Keratinocyte (primary cell): ENCODE measurements at regions not wholly inside any gene's neighbourhood (a gene's known extent, or its start where the extent isn't known, plus 50 kb on each side); places are given as distances from the start of the nearest gene placed in this dataset.

Source experiments
- DNase-seq: peaks from one replicate; pipeline ENCODE4 v3.0.0-alpha.2; 2011; ENCODE audit warnings: low read depth, missing footprints, low spot score
- FAIRE-seq: peaks from 2 replicates; lab custom pipeline; 2011; peaks lifted over from hg19 to GRCh38; lab: Jason Lieb, UNC
- H2AFZ ChIP-seq: 2 replicates; pipeline ENCODE4 v1.6.0; 2012; ENCODE audit warnings: low read length, control low read depth, inconsistent platforms; ENCODE audit not compliant: control insufficient read depth
- H3K27ac ChIP-seq: 2 replicates; pipeline ENCODE4 v1.5.1; 2011; ENCODE audit warnings: low read length; ENCODE audit not compliant: control insufficient read depth, insufficient read depth
- H3K27me3 ChIP-seq: 3 replicates; pipeline ENCODE4 v1.6.0; 2011; ENCODE audit warnings: low read length; ENCODE audit not compliant: control insufficient read depth, insufficient read depth; ENCODE audit errors: extremely low read depth
- H3K36me3 ChIP-seq, 2 experiments: 2 replicates in 1 of 2; 3 replicates in 1 of 2; pipeline ENCODE4 v1.5.1; 2011; ENCODE audit warnings: low read length in 2 of 2, mild to moderate bottlenecking in 1 of 2; ENCODE audit not compliant: control insufficient read depth in 2 of 2, insufficient read depth in 2 of 2; ENCODE audit errors: extremely low read depth in 1 of 2
- H3K4me1 ChIP-seq: 3 replicates; pipeline ENCODE4 v1.5.1; 2011; ENCODE audit warnings: low read length; ENCODE audit not compliant: control insufficient read depth, insufficient read depth; ENCODE audit errors: extremely low read depth
- H3K4me2 ChIP-seq: 3 replicates; pipeline ENCODE4 v1.6.0; 2011; ENCODE audit warnings: low read depth, low read length; ENCODE audit not compliant: control insufficient read depth, insufficient read depth; ENCODE audit errors: extremely low read depth
- H3K4me3 ChIP-seq, 3 experiments: fragments of 200-600 bp in 1 of 3; sonication (generic) in 1 of 3; 2 replicates in 2 of 3; 3 replicates in 1 of 3; pipeline ENCODE4 v1.5.1; 2011 to 2016; ENCODE audit warnings: low read length in 3 of 3, mild to moderate bottlenecking in 3 of 3, control low read depth in 2 of 3, inconsistent platforms in 1 of 3, low read depth in 1 of 3, mixed read lengths in 1 of 3, mixed run types in 1 of 3, moderate library complexity in 1 of 3; ENCODE audit not compliant: control insufficient read depth in 2 of 3, insufficient read depth in 2 of 3; ENCODE audit errors: extremely low read depth in 1 of 3
- H3K79me2 ChIP-seq: 2 replicates; pipeline ENCODE4 v1.6.0; 2012; ENCODE audit warnings: low read length; ENCODE audit not compliant: control insufficient read depth, insufficient read depth
- H3K9ac ChIP-seq: 3 replicates; pipeline ENCODE4 v1.6.0; 2011; ENCODE audit warnings: low read length; ENCODE audit not compliant: control insufficient read depth, insufficient read depth; ENCODE audit errors: extremely low read depth
- H3K9me1 ChIP-seq: 3 replicates; pipeline ENCODE4 v1.6.0; 2011; ENCODE audit warnings: low read length; ENCODE audit not compliant: control insufficient read depth, insufficient read depth; ENCODE audit errors: extremely low read depth
- H3K9me3 ChIP-seq: 2 replicates; pipeline ENCODE4 v1.5.1; 2012; ENCODE audit warnings: low read depth, low read length; ENCODE audit not compliant: control insufficient read depth
- H4K20me1 ChIP-seq: 3 replicates; pipeline ENCODE4 v1.6.0; 2011; ENCODE audit warnings: low read length; ENCODE audit not compliant: control insufficient read depth, insufficient read depth; ENCODE audit errors: extremely low read depth
- EZH2 ChIP-seq: IDR thresholded peaks from one replicate; pipeline ENCODE4 v1.6.1; 2012; ENCODE audit warnings: inconsistent platforms, mild to moderate bottlenecking, low read length, moderate library complexity
- dilution Hi-C: fragments of 300-500 bp; cut with MboI; formaldehyde crosslinking; loops from one replicate; pipeline ENCODE4 v1.7.0; 2020; ENCODE audit warnings: low sequenced_read_pairs; ENCODE audit not compliant: extremely low pct_ligation_motif_present
- TF ChIP-seq, protein P1 (sequence below), 3 experiments: IDR thresholded peaks in 1 of 3; conservative IDR thresholded peaks in 1 of 3; optimal IDR thresholded peaks in 1 of 3; 2 replicates in 2 of 3; 3 replicates in 1 of 3; pipeline versions ENCODE3 to v1.5.1; 2011; ENCODE audit warnings: low read length in 3 of 3, mild to moderate bottlenecking in 3 of 3, moderate library complexity in 2 of 3, control low read depth in 1 of 3, inconsistent platforms in 1 of 3; ENCODE audit not compliant: insufficient read depth in 2 of 3; ENCODE audit errors: extremely low read depth in 1 of 3

DNA sequence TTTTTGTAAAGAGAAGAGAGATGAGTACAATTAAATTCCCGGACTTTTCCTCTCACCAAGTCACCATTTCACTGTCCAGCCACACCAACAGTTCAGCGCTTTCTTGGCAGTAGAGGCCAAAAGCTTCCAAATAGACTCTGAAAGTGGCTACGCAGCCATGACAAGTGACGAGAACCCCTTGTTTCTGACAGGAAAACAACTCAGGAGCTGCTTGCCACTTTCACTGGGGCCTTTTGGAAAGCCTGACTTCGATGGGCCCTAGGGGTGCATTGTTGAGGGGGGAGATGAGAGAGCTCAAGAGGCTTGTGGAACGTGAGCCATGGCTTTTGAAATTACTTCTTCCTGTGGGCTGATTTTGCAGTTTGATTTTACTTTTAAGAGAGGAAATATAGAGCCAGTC, 422.1 kb upstream of the FAT3 start:
- no peak for DNase-seq
- H3K4me2 ChIP-seq, result no peak overlapping the region
- no peaks in the 10 kb centered on the region for H3K9me1 ChIP-seq
- H3K79me2 ChIP-seq, result no peaks in the 10 kb centered on the region
- no peaks in the 10 kb centered on the region for H3K9me3 ChIP-seq
- FAIRE-seq, result no peak
- no peaks in the 10 kb centered on the region for H3K27me3 ChIP-seq
- no peaks in the 10 kb centered on the region for H3K4me1 ChIP-seq
- TF ChIP-seq, protein P1, sequence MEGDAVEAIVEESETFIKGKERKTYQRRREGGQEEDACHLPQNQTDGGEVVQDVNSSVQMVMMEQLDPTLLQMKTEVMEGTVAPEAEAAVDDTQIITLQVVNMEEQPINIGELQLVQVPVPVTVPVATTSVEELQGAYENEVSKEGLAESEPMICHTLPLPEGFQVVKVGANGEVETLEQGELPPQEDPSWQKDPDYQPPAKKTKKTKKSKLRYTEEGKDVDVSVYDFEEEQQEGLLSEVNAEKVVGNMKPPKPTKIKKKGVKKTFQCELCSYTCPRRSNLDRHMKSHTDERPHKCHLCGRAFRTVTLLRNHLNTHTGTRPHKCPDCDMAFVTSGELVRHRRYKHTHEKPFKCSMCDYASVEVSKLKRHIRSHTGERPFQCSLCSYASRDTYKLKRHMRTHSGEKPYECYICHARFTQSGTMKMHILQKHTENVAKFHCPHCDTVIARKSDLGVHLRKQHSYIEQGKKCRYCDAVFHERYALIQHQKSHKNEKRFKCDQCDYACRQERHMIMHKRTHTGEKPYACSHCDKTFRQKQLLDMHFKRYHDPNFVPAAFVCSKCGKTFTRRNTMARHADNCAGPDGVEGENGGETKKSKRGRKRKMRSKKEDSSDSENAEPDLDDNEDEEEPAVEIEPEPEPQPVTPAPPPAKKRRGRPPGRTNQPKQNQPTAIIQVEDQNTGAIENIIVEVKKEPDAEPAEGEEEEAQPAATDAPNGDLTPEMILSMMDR (optimal IDR thresholded peaks at IDR 0.05 in 1 of 3, IDR thresholded peaks at IDR 0.05 in 1 of 3, conservative IDR thresholded peaks at IDR 0.05 in 1 of 3; ENCODE audit: extremely low read depth in 1 of 3, insufficient read depth in 2 of 3, low read length in 3 of 3), result no peak
- TF ChIP-seq EZH2, result no peak
- no peak overlapping the region for H3K4me3 ChIP-seq
- no peak overlapping the region for H3K27ac ChIP-seq
- no peak overlapping the region for H3K9ac ChIP-seq
- no peaks in the 10 kb centered on the region for H4K20me1 ChIP-seq
- H3K36me3 ChIP-seq, result no peaks in the 10 kb centered on the region
- H2AFZ ChIP-seq, result no peak overlapping the region
- dilution Hi-C loops, result no loop called here

DNA sequence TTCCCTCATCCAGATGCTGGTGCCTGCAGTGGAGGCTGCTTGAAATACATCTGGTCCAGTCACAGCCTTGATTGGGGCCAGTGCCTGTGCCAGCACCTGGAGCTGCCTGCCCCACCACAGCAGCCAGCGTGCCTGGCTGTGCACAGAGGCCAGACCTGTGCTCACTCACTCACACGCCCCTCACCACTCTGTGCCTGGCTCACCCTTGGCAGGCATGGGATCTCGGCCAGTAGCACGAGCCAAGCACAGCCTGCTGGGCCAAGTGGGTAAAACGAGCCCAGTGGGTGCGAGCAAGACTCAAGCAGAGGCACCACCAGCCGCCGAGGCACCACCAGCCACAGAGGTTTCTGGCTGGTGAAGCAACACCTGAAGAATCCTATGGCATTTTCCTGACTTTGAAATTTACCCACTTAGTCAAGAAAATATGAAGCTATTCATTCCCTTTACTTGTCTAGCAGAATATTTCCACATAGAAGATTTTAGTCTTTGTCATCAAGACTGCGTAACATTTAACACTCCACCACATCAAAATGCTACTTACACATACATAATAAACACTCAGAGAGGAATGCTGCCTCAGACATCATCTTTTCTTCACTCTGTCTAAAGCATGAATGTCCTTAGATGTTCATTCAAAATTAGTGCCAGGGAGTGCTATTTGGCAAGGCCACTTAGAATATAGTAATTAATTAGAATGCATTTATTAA, 424.3 kb upstream of the FAT3 start:
- H3K79me2 ChIP-seq, result no peaks in the 10 kb centered on the region
- no peaks in the 10 kb centered on the region for H4K20me1 ChIP-seq
- TF ChIP-seq, protein P1 (optimal IDR thresholded peaks at IDR 0.05 in 1 of 3, IDR thresholded peaks at IDR 0.05 in 1 of 3, conservative IDR thresholded peaks at IDR 0.05 in 1 of 3; ENCODE audit: extremely low read depth in 1 of 3, insufficient read depth in 2 of 3, low read length in 3 of 3), result no peak
- no peak for TF ChIP-seq EZH2
- H3K4me3 ChIP-seq, result no peak overlapping the region
- no peak overlapping the region for H3K27ac ChIP-seq
- DNase-seq (no peak), FAIRE-seq (no peak)
- H3K9ac ChIP-seq, result no peak overlapping the region
- no peaks in the 10 kb centered on the region for H3K4me1 ChIP-seq
- dilution Hi-C loops, result no loop called here
- no peak overlapping the region for H3K4me2 ChIP-seq
- no peak overlapping the region for H2AFZ ChIP-seq
- no peaks in the 10 kb centered on the region for H3K9me3 ChIP-seq
- H3K36me3 ChIP-seq, result no peaks in the 10 kb centered on the region
- H3K27me3 ChIP-seq, result no peaks in the 10 kb centered on the region
- H3K9me1 ChIP-seq, result no peaks in the 10 kb centered on the region
